Neural cell (in vitro differentiated cells): ENCODE measurements at regions not wholly inside any gene's neighbourhood (a gene's known extent, or its start where the extent isn't known, plus 50 kb on each side); places are given as distances from the start of the nearest gene placed in this dataset.

Source experiments
- H2AFZ ChIP-seq: fragments of 200-600, 300-800 bp; sonication (generic), shearing (Covaris generic); 2 replicates; pipeline ENCODE4 v1.6.0; 2014; ENCODE audit warnings: low read depth, mild to moderate bottlenecking, antibody characterized with exemption, low read length, moderate library complexity
- H3F3A ChIP-seq: fragments of 200-600 bp; shearing (Covaris generic); 2 replicates; pipeline ENCODE4 v1.6.1; 2016; ENCODE audit warnings: mild to moderate bottlenecking, moderate library complexity, mixed read lengths, antibody characterized with exemption, low read length; ENCODE audit not compliant: insufficient read depth, poor library complexity, severe bottlenecking
- H3K27ac ChIP-seq: fragments of 200-600, 300-800 bp; sonication (generic), shearing (Covaris generic); 2 replicates; pipeline ENCODE4 v1.5.1; 2014; ENCODE audit warnings: mild to moderate bottlenecking, low read length, moderate library complexity
- H3K27me3 ChIP-seq: fragments of 300-800, 200-600 bp; sonication (generic), shearing (Covaris generic); 2 replicates; pipeline ENCODE4 v1.6.0; 2014; ENCODE audit warnings: mild to moderate bottlenecking, low read depth, low read length, moderate library complexity; ENCODE audit not compliant: insufficient read depth
- H3K36me3 ChIP-seq: fragments of 300-800, 200-600 bp; sonication (generic), shearing (Covaris generic); 2 replicates; pipeline ENCODE4 v1.5.1; 2014; ENCODE audit warnings: mild to moderate bottlenecking, antibody characterized with exemption, low read length, moderate library complexity; ENCODE audit not compliant: insufficient read depth
- H3K4me2 ChIP-seq: fragments of 300-800, 200-600 bp; sonication (generic), shearing (Covaris generic); 2 replicates; pipeline ENCODE4 v1.6.0; 2014; ENCODE audit warnings: mild to moderate bottlenecking, low read length
- H3K4me3 ChIP-seq: fragments of 300-800, 200-600 bp; sonication (generic), shearing (Covaris generic); 2 replicates; pipeline ENCODE4 v1.5.1; 2014; ENCODE audit warnings: mild to moderate bottlenecking, low read length, moderate library complexity
- H3K79me2 ChIP-seq: fragments of 200-600 bp; shearing (Covaris generic); replicated peaks from 2 replicates; pipeline ENCODE4 v1.6.0; 2014; ENCODE audit warnings: mild to moderate bottlenecking, low read length, moderate library complexity; ENCODE audit not compliant: insufficient read depth
- H3K9ac ChIP-seq: fragments of 300-800, 200-600 bp; sonication (generic), shearing (Covaris generic); 2 replicates; pipeline ENCODE4 v1.6.1; 2016; ENCODE audit warnings: mild to moderate bottlenecking, low read length, mixed read lengths
- H3K9me2 ChIP-seq: fragments of 200-600 bp; shearing (Covaris generic); 2 replicates; pipeline ENCODE4 v1.6.1; 2016; ENCODE audit warnings: mild to moderate bottlenecking, low read length, mixed read lengths; ENCODE audit not compliant: insufficient read depth
- H3K9me3 ChIP-seq: fragments of 200-600, 300-800 bp; sonication (generic), shearing (Covaris generic); 2 replicates; pipeline ENCODE4 v1.6.1; 2016; ENCODE audit warnings: mild to moderate bottlenecking, mixed run types, low read length, moderate library complexity, mixed read lengths
- H4K20me1 ChIP-seq: fragments of 200-600 bp; shearing (Covaris generic); 2 replicates; pipeline ENCODE4 v1.6.1; 2016; ENCODE audit warnings: mild to moderate bottlenecking, mixed run types; ENCODE audit not compliant: insufficient read depth
- EP300 ChIP-seq: fragments of 450-650 bp; conservative IDR thresholded peaks from 2 replicates; pipeline ENCODE4 v1.6.1; 2014; ENCODE audit warnings: antibody characterized with exemption, mild to moderate bottlenecking, moderate library complexity; ENCODE audit not compliant: poor library complexity, severe bottlenecking
- EZH2 ChIP-seq: fragments of 200-600, 300-800 bp; shearing (Covaris generic), sonication (generic); IDR thresholded peaks from 2 replicates; pipeline ENCODE4 v1.6.1; 2014; ENCODE audit warnings: antibody characterized with exemption, low read length, borderline replicate concordance, mild to moderate bottlenecking; ENCODE audit not compliant: insufficient read depth, poor library complexity, severe bottlenecking
- MXI1 ChIP-seq: fragments of 450-650 bp; conservative IDR thresholded peaks from 2 replicates; pipeline ENCODE4 v1.6.1; 2014; ENCODE audit warnings: antibody characterized with exemption, mild to moderate bottlenecking; ENCODE audit not compliant: poor library complexity, severe bottlenecking
- POLR2AphosphoS5 ChIP-seq: IDR thresholded peaks from 2 replicates; pipeline ENCODE4 v1.6.1; 2012
- RAD21 ChIP-seq: fragments of 450-650 bp; conservative IDR thresholded peaks from 2 replicates; pipeline ENCODE4 v1.6.1; 2014; ENCODE audit warnings: antibody characterized with exemption, mild to moderate bottlenecking, moderate library complexity
- REST ChIP-seq: IDR thresholded peaks from 2 replicates; pipeline ENCODE4 v1.6.1; 2012; ENCODE audit warnings: borderline replicate concordance
- SMC3 ChIP-seq: fragments of 450-650 bp; conservative IDR thresholded peaks from 2 replicates; pipeline ENCODE4 v1.6.1; 2014; ENCODE audit warnings: antibody characterized with exemption, mild to moderate bottlenecking, moderate library complexity; ENCODE audit not compliant: poor library complexity
- TAF1 ChIP-seq: IDR thresholded peaks from 2 replicates; pipeline ENCODE4 v1.6.1; 2012; ENCODE audit warnings: low read depth
- TF ChIP-seq, protein P1 (sequence below): fragments of 450-650 bp; IDR thresholded peaks from 2 replicates; pipeline ENCODE4 v1.5.1; 2014; ENCODE audit warnings: antibody characterized with exemption, mild to moderate bottlenecking, moderate library complexity; ENCODE audit not compliant: poor library complexity, severe bottlenecking

- H3K79me2 ChIP-seq = no peaks in the 10 kb centered on the region
- no peaks in the 10 kb centered on the region for H4K20me1 ChIP-seq
These were observed 56.7 kb upstream of the TOX2 start for GRCh38 chr20:43857932-43858331.

DNA sequence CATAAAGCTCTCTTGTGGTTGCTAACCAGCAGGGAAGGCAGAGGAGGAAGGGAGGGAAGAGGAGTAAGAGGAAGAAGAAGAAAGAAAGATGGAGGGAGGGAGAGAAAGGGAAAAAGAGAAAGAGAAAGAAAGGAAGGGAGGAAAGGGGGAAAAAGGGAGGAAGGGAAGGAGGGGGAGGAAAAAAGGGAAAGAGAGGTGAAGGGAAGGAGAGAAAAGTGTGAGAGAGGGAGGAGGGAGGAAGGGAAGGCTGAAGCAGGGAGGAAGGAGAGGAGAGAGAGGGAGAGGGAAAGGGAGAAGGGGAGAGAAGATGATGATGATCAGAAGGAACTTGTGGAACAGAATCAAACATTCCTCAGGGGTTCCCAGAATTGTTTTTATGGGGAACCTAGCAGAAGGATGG is 57.5 kb upstream of the TOX2 start:
- Histone ChIP-seq H3K9me3 (no peaks in the 10 kb centered on the region), H3K4me2 (no peak overlapping the region), H3K27ac (no peak overlapping the region), H3K36me3 (no peaks in the 10 kb centered on the region), H2AFZ (no peak overlapping the region), H3K27me3 (no peaks in the 10 kb centered on the region), H3K9me2 (no peaks in the 10 kb centered on the region), H3K4me3 (no peak overlapping the region), H3K79me2 (no peaks in the 10 kb centered on the region), H3F3A (no peaks in the 10 kb centered on the region), H3K9ac (no peak overlapping the region), H4K20me1 (no peaks in the 10 kb centered on the region)
- TF ChIP-seq POLR2AphosphoS5 = no peak
- no peak for TF ChIP-seq MXI1
- no peak for TF ChIP-seq RAD21

More at GRCh38 chr20:43857932-43858331, 56.7 kb upstream of the TOX2 start:
- TF ChIP-seq, protein P1, sequence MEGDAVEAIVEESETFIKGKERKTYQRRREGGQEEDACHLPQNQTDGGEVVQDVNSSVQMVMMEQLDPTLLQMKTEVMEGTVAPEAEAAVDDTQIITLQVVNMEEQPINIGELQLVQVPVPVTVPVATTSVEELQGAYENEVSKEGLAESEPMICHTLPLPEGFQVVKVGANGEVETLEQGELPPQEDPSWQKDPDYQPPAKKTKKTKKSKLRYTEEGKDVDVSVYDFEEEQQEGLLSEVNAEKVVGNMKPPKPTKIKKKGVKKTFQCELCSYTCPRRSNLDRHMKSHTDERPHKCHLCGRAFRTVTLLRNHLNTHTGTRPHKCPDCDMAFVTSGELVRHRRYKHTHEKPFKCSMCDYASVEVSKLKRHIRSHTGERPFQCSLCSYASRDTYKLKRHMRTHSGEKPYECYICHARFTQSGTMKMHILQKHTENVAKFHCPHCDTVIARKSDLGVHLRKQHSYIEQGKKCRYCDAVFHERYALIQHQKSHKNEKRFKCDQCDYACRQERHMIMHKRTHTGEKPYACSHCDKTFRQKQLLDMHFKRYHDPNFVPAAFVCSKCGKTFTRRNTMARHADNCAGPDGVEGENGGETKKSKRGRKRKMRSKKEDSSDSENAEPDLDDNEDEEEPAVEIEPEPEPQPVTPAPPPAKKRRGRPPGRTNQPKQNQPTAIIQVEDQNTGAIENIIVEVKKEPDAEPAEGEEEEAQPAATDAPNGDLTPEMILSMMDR = no peak
- TF ChIP-seq POLR2AphosphoS5 (no peak), TAF1 (no peak), EZH2 (no peak), MXI1 (no peak), SMC3 (no peak), RAD21 (no peak), EP300 (no peak), REST (no peak)
- H3K9ac ChIP-seq = no peak overlapping the region
- no peaks in the 10 kb centered on the region for H3K27me3 ChIP-seq
- H3F3A ChIP-seq = no peaks in the 10 kb centered on the region
- H2AFZ ChIP-seq = no peak overlapping the region
- no peak overlapping the region for H3K27ac ChIP-seq
- H3K9me3 ChIP-seq = no peaks in the 10 kb centered on the region
- no peaks in the 10 kb centered on the region for H3K9me2 ChIP-seq
- no peaks in the 10 kb centered on the region for H3K36me3 ChIP-seq
- no peak overlapping the region for H3K4me3 ChIP-seq
- no peak overlapping the region for H3K4me2 ChIP-seq

DNA sequence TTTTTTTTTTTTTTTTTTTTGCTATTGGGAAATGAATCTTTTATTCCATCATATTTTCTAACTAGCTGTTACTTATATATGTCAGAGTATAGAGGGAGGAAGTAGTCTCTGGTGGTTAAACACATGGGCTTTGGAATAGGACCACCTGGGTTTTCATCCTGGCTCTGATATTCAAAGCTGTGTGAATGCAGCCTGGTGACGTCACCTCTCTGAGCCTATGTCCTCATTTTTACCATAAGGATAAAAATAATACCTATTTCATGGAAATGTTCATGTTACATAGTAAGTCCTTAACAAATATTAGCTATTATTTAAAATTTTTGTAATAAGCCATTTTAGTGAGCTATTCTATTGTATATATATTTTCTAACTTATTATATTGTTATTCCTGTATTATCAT is 58.8 kb upstream of the TOX2 start:
- Histone ChIP-seq H3K27me3 (no peaks in the 10 kb centered on the region), H4K20me1 (no peaks in the 10 kb centered on the region), H3K36me3 (no peaks in the 10 kb centered on the region), H3K4me2 (no peak overlapping the region), H3K9ac (no peak overlapping the region), H3K27ac (no peak overlapping the region), H3K79me2 (no peaks in the 10 kb centered on the region), H3F3A (no peaks in the 10 kb centered on the region), H3K4me3 (no peak overlapping the region), H2AFZ (no peak overlapping the region), H3K9me2 (no peaks in the 10 kb centered on the region), H3K9me3 (no peaks in the 10 kb centered on the region)
- TF ChIP-seq, protein P1 = no peak
- no peak for TF ChIP-seq EP300
